HFF-Myc (cell line): ENCODE measurements at regions not wholly inside any gene's neighbourhood (a gene's known extent, or its start where the extent isn't known, plus 50 kb on each side); places are given as distances from the start of the nearest gene placed in this dataset.

Experiments
- DNase-seq: peaks from one replicate; pipeline ENCODE4 v3.0.0-alpha.2; 2011; ENCODE audit warnings: low read depth; ENCODE audit errors: extremely low read depth
- H3K4me3 ChIP-seq: replicated peaks from 2 replicates; pipeline ENCODE4 v1.5.1; 2011; ENCODE audit warnings: low read depth, mild to moderate bottlenecking, control low read depth, low read length
- CTCF ChIP-seq: IDR thresholded peaks from 2 replicates; pipeline ENCODE4 v1.5.1; 2012; ENCODE audit warnings: mild to moderate bottlenecking, low read depth, low read length, control low read depth; ENCODE audit errors: missing control alignments

- no peak overlapping the region for H3K4me3 ChIP-seq
- no peak for TF ChIP-seq CTCF
- DNase-seq, result no peak
Observed at GRCh38 chr1:5740865-5741860, 251.1 kb downstream of the NPHP4 start.

GRCh38 chr1:5740450-5740849 lies 251.8 kb downstream of the NPHP4 start:
- no peak for TF ChIP-seq CTCF
- no peak for DNase-seq
- H3K4me3 ChIP-seq, result no peak overlapping the region

GRCh38 chr1:5739561-5740078 lies 252.6 kb downstream of the NPHP4 start:
- DNase-seq, result no peak
- TF ChIP-seq CTCF, result no peak
- no peak overlapping the region for H3K4me3 ChIP-seq

- DNase-seq, result no peak
- no peak overlapping the region for H3K4me3 ChIP-seq
- TF ChIP-seq CTCF, result no peak
Observed at GRCh38 chr1:5738911-5739462, 253.2 kb downstream of the NPHP4 start.

- no peak overlapping the region for H3K4me3 ChIP-seq
- no peak for DNase-seq
- no peak for TF ChIP-seq CTCF
Observed at GRCh38 chr1:5737081-5737480, 255.1 kb downstream of the NPHP4 start.

GRCh38 chr1:5734996-5735395 lies 257.2 kb downstream of the NPHP4 start:
- TF ChIP-seq CTCF, result no peak
- no peak for DNase-seq
- no peak overlapping the region for H3K4me3 ChIP-seq
